Endodermal cell (in vitro differentiated cells): ENCODE measurements at regions not wholly inside any gene's neighbourhood (a gene's known extent, or its start where the extent isn't known, plus 50 kb on each side); places are given as distances from the start of the nearest gene placed in this dataset.
A peak's percentile ranks its signal among the peaks of the same experiment; 100 is the strongest.

ENCODE experiments used
- DNase-seq: peaks from one replicate; pipeline ENCODE4 v3.0.0-alpha.2; 2017
- H3K27ac ChIP-seq: 2 replicates; pipeline ENCODE4 v1.5.1; 2013; ENCODE audit warnings: mild to moderate bottlenecking, low read depth, low read length, moderate library complexity
- H3K27me3 ChIP-seq: 2 replicates; pipeline ENCODE4 v1.6.1; 2013; ENCODE audit warnings: mild to moderate bottlenecking, low read length, moderate library complexity; ENCODE audit not compliant: insufficient read depth, control insufficient read depth, poor library complexity, severe bottlenecking
- H3K36me3 ChIP-seq: 2 replicates; pipeline ENCODE4 v1.7.0; 2013; ENCODE audit warnings: mild to moderate bottlenecking, low read length, moderate library complexity; ENCODE audit not compliant: control insufficient read depth, insufficient read depth
- H3K4me1 ChIP-seq: one replicate; pipeline ENCODE4 v1.7.0; 2013; ENCODE audit warnings: low read length; ENCODE audit not compliant: control insufficient read depth, insufficient read depth
- H3K4me3 ChIP-seq: 2 replicates; pipeline ENCODE4 v1.5.1; 2013; ENCODE audit warnings: mild to moderate bottlenecking, low read length, moderate library complexity
- H3K9ac ChIP-seq: 2 replicates; pipeline ENCODE4 v1.6.1; 2013; ENCODE audit warnings: mild to moderate bottlenecking, low read length, moderate library complexity; ENCODE audit not compliant: poor library complexity, severe bottlenecking; ENCODE audit errors: extremely low read depth
- H3K9me3 ChIP-seq: 2 replicates; pipeline ENCODE4 v1.6.1; 2013; ENCODE audit warnings: mild to moderate bottlenecking, low read length, moderate library complexity; ENCODE audit not compliant: control insufficient read depth
- H3K27ac Mint-ChIP-seq: 2 replicates; pipeline ENCODE4 v1.8.0; 2020; ENCODE audit warnings: mixed read lengths
- H3K27me3 Mint-ChIP-seq: 2 replicates; pipeline ENCODE4 v1.8.0; 2021; ENCODE audit warnings: mild to moderate bottlenecking, mixed read lengths; ENCODE audit not compliant: insufficient read depth
- H3K36me3 Mint-ChIP-seq: 2 replicates; pipeline ENCODE4 v1.8.0; 2020; ENCODE audit warnings: low read depth, mixed read lengths
- H3K4me1 Mint-ChIP-seq: 2 replicates; pipeline ENCODE4 v1.8.0; 2020; ENCODE audit warnings: mixed read lengths
- H3K4me3 Mint-ChIP-seq: 2 replicates; pipeline ENCODE4 v1.8.0; 2020; ENCODE audit warnings: mild to moderate bottlenecking, moderate library complexity, mixed read lengths
- H3K9me3 Mint-ChIP-seq: 2 replicates; pipeline ENCODE4 v1.8.0; 2020; ENCODE audit warnings: mild to moderate bottlenecking, mixed read lengths
- WGBS, 2 experiments: methylation state at CpG; one replicate each; pipeline versions ENCODE4 v1.1.5 to v1.1.7; 2013; ENCODE audit warnings: missing lambda C conversion rate in 2 of 2, mixed read lengths in 1 of 2; ENCODE audit not compliant: insufficient coverage in 1 of 2, insufficient read length in 1 of 2; 5-methylcytosine and 5-hydroxymethylcytosine counted together
- TF ChIP-seq, protein P1 (sequence below): fragments of 200-600 bp; sonication (generic); conservative IDR thresholded peaks from 2 replicates; pipeline ENCODE4 v1.5.0; 2021; ENCODE audit warnings: antibody characterized with exemption, mild to moderate bottlenecking

GRCh38 chr14:44418856-44419255 lies 88.2 kb downstream of the FSCB start:
- no peak for DNase-seq
- H3K4me1 Mint-ChIP-seq, result no peaks in the 10 kb centered on the region
- peak overlapping the region; percentile 65 for H3K4me3 ChIP-seq
- TF ChIP-seq, protein P1, sequence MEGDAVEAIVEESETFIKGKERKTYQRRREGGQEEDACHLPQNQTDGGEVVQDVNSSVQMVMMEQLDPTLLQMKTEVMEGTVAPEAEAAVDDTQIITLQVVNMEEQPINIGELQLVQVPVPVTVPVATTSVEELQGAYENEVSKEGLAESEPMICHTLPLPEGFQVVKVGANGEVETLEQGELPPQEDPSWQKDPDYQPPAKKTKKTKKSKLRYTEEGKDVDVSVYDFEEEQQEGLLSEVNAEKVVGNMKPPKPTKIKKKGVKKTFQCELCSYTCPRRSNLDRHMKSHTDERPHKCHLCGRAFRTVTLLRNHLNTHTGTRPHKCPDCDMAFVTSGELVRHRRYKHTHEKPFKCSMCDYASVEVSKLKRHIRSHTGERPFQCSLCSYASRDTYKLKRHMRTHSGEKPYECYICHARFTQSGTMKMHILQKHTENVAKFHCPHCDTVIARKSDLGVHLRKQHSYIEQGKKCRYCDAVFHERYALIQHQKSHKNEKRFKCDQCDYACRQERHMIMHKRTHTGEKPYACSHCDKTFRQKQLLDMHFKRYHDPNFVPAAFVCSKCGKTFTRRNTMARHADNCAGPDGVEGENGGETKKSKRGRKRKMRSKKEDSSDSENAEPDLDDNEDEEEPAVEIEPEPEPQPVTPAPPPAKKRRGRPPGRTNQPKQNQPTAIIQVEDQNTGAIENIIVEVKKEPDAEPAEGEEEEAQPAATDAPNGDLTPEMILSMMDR, result no peak
- H3K27me3 Mint-ChIP-seq, result no peaks in the 10 kb centered on the region
- H3K4me1 ChIP-seq, result no peaks in the 10 kb centered on the region
- peaks cover 2% of the 10 kb centered on the region for H3K36me3 ChIP-seq
- H3K9me3 Mint-ChIP-seq, result peaks cover 76% of the 10 kb centered on the region
- no peak overlapping the region for H3K4me3 Mint-ChIP-seq
- peaks cover 78% of the 10 kb centered on the region for H3K9me3 ChIP-seq
- H3K9ac ChIP-seq, result no peak overlapping the region
- WGBS, 2 experiments, result 86 to 95% methylated on average over 2 to 5 of the region's 5 CpGs
- H3K36me3 Mint-ChIP-seq, result peaks cover 24% of the 10 kb centered on the region
- H3K27ac Mint-ChIP-seq, result no peak overlapping the region
- H3K27ac ChIP-seq, result no peak overlapping the region
- no peaks in the 10 kb centered on the region for H3K27me3 ChIP-seq

DNA sequence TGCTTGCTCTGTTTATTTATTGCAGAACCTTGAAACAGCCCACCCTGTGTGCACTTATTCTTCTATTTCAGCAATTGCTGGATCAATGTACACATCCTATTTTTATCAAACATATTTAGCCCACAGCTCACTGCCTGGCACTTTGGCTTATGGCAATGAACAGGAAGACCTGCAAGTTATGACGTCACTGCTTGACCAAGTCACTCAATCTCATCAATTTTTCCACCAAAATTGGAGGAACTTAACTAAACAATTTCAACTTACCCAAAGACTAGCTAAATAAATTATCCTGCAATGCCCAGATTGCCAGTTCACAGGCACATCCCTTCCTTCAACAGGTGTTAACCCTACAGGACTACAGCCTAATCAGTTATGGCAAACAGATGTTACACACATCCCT lies 89.3 kb downstream of the FSCB start:
- Mint-ChIP-seq H3K9me3 (peaks cover 73% of the 10 kb centered on the region), H3K27ac (no peak overlapping the region), H3K27me3 (no peaks in the 10 kb centered on the region), H3K36me3 (peaks cover 24% of the 10 kb centered on the region), H3K4me3 (no peak overlapping the region), H3K4me1 (peaks cover 2% of the 10 kb centered on the region)
- Histone ChIP-seq H3K27ac (no peak overlapping the region), H3K9ac (no peak overlapping the region), H3K4me3 (peak overlapping the region; percentile 75), H3K27me3 (no peaks in the 10 kb centered on the region), H3K36me3 (peaks cover 4% of the 10 kb centered on the region), H3K4me1 (peaks cover 4% of the 10 kb centered on the region), H3K9me3 (peaks cover 87% of the 10 kb centered on the region)
- TF ChIP-seq, protein P1, result no peak
- WGBS, 2 experiments, result 91 to 100% methylated on average over 1 of the region's 1 CpG
- DNase-seq, result no peak

- no peak overlapping the region for H3K4me3 Mint-ChIP-seq
- H3K27ac Mint-ChIP-seq, result no peak overlapping the region
- WGBS, 2 experiments, result 86% methylated on average over 1 of the region's 1 CpG; no CpG with 5 or more reads in 1 of the 2 experiments
- DNase-seq, result no peak
- peaks cover 20% of the 10 kb centered on the region for H3K36me3 Mint-ChIP-seq
- H3K4me1 ChIP-seq, result peaks cover 4% of the 10 kb centered on the region
- no peak overlapping the region for H3K27ac ChIP-seq
- H3K9me3 Mint-ChIP-seq, result peaks cover 50% of the 10 kb centered on the region
- no peaks in the 10 kb centered on the region for H3K27me3 ChIP-seq
- TF ChIP-seq, protein P1, result no peak
- H3K36me3 ChIP-seq, result peaks cover 4% of the 10 kb centered on the region
- no peaks in the 10 kb centered on the region for H3K27me3 Mint-ChIP-seq
- H3K4me3 ChIP-seq, result peak overlapping the region; percentile 75
- H3K9me3 ChIP-seq, result peaks cover 62% of the 10 kb centered on the region
- H3K4me1 Mint-ChIP-seq, result peaks cover 7% of the 10 kb centered on the region
- no peak overlapping the region for H3K9ac ChIP-seq
Observed at GRCh38 chr14:44414646-44415045, 92.4 kb downstream of the FSCB start.
